ENCODE measurements at regions not wholly inside any gene's neighbourhood (a gene's known extent, or its start where the extent isn't known, plus 50 kb on each side); places are given as distances from the start of the nearest gene placed in this dataset.

GRCh38 chr7:136053689-136054485 is 76.7 kb upstream of the MTPN start:
- no peak for TF ChIP-seq CTCF (conservative IDR thresholded peaks at IDR 0.05; ENCODE audit: low read depth, low read length)
- no peak for DNase-seq (ENCODE audit: low read depth)
- no peak overlapping the region for H3K4me3 ChIP-seq (ENCODE audit: low read depth, low read length)

- no peak for DNase-seq (ENCODE audit: low read depth)
- no peak for TF ChIP-seq CTCF (conservative IDR thresholded peaks at IDR 0.05; ENCODE audit: low read depth, low read length)
These were observed 74.2 kb upstream of the MTPN start for GRCh38 chr7:136051203-136051928.

GRCh38 chr7:136050462-136050847 is 73.3 kb upstream of the MTPN start:
- no peak overlapping the region for H3K4me3 ChIP-seq (ENCODE audit: low read depth, low read length)
- peak; percentile 80 for DNase-seq (ENCODE audit: low read depth)
- no peak for TF ChIP-seq CTCF (conservative IDR thresholded peaks at IDR 0.05; ENCODE audit: low read depth, low read length)

More at GRCh38 chr7:136051203-136051928, 74.2 kb upstream of the MTPN start:
- H3K4me3 ChIP-seq (ENCODE audit: low read depth, low read length): no peak overlapping the region

GRCh38 chr7:136049818-136050461 is 72.8 kb upstream of the MTPN start:
- no peak overlapping the region for H3K4me3 ChIP-seq (ENCODE audit: low read depth, low read length)
- DNase-seq (ENCODE audit: low read depth): no peak
- no peak for TF ChIP-seq CTCF (conservative IDR thresholded peaks at IDR 0.05; ENCODE audit: low read depth, low read length)

GRCh38 chr7:136049117-136049516 is 72.0 kb upstream of the MTPN start:
- DNase-seq (ENCODE audit: low read depth): no peak
- TF ChIP-seq CTCF (conservative IDR thresholded peaks at IDR 0.05; ENCODE audit: low read depth, low read length): no peak
- H3K4me3 ChIP-seq (ENCODE audit: low read depth, low read length): no peak overlapping the region

- no peak for DNase-seq (ENCODE audit: low read depth)
- no peak overlapping the region for H3K4me3 ChIP-seq (ENCODE audit: low read depth, low read length)
- TF ChIP-seq CTCF (conservative IDR thresholded peaks at IDR 0.05; ENCODE audit: low read depth, low read length): no peak
These were observed 69.4 kb upstream of the MTPN start for GRCh38 chr7:136046548-136046947.
